ENCODE measurements at regions not wholly inside any gene's neighbourhood (a gene's known extent, or its start where the extent isn't known, plus 50 kb on each side); places are given as distances from the start of the nearest gene placed in this dataset.

DNA sequence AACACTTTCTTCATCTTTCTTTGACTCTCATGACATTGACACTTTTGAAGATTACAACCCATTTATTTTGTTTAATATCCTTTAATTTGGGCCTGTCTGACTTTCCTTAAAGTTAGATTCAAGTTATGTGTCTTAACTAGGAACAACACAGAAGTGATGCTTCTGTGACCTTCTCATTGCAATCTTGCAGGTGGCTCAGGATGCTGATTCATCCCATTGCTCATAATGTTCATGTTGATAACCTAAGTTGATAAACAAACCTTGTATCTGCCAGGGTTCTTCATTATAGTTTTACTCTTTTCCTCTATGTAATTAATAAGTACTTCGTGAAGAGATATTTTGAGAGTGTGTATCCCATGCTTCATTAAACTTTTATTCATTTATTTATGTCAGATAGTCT, 107.2 kb upstream of the SHB start:
- H3K9me3 ChIP-seq (ENCODE audit: control insufficient read depth, insufficient read depth, low read depth, low read length) = no peaks in the 10 kb centered on the region
- H3K9ac ChIP-seq (ENCODE audit: insufficient read depth, low read length) = no peak overlapping the region
- no peaks in the 10 kb centered on the region for H3K27me3 ChIP-seq (ENCODE audit: control insufficient read depth, insufficient read depth, low read length)
- H3K79me2 ChIP-seq (ENCODE audit: control insufficient read depth, insufficient read depth, low read length) = no peaks in the 10 kb centered on the region
- no peak overlapping the region for H3K27ac ChIP-seq (ENCODE audit: insufficient read depth, low read length)
- no peaks in the 10 kb centered on the region for H3K4me1 ChIP-seq (ENCODE audit: control insufficient read depth, extremely low read depth, insufficient read depth, low read length)
- H3K36me3 ChIP-seq (ENCODE audit: control insufficient read depth, insufficient read depth, low read length) = no peaks in the 10 kb centered on the region
- TF ChIP-seq CTCF (conservative IDR thresholded peaks at IDR 0.05 in 1 of 2, IDR thresholded peaks at IDR 0.05 in 1 of 2; ENCODE audit: low read depth in 1 of 2, low read length in 2 of 2) = no peak
- TF ChIP-seq EZH2 (IDR thresholded peaks at IDR 0.05; ENCODE audit: low read length, missing control alignments) = no peak
- no peak for DNase-seq (ENCODE audit: low read depth in 2 of 2)
- H3K4me3 ChIP-seq (replicated peaks in 1 of 4; ENCODE audit: control extremely low read depth in 1 of 4, insufficient read depth in 1 of 4, low read depth in 3 of 4, low read length in 4 of 4) = no peak overlapping the region
- H3K4me2 ChIP-seq (ENCODE audit: extremely low read depth, insufficient read depth, low read length) = no peak overlapping the region
- no peaks in the 10 kb centered on the region for H4K20me1 ChIP-seq (ENCODE audit: control insufficient read depth, extremely low read depth, insufficient read depth, low read length)
- no peak overlapping the region for H2AFZ ChIP-seq (ENCODE audit: low read length)

- Histone ChIP-seq H3K27ac (ENCODE audit: insufficient read depth, low read length) (no peak overlapping the region), H3K9ac (ENCODE audit: insufficient read depth, low read length) (no peak overlapping the region), H3K4me3 (replicated peaks in 1 of 4; ENCODE audit: control extremely low read depth in 1 of 4, insufficient read depth in 1 of 4, low read depth in 3 of 4, low read length in 4 of 4) (no peak overlapping the region), H3K4me1 (ENCODE audit: control insufficient read depth, extremely low read depth, insufficient read depth, low read length) (no peaks in the 10 kb centered on the region), H3K36me3 (ENCODE audit: control insufficient read depth, insufficient read depth, low read length) (no peaks in the 10 kb centered on the region), H3K9me3 (ENCODE audit: control insufficient read depth, insufficient read depth, low read depth, low read length) (no peaks in the 10 kb centered on the region), H3K27me3 (ENCODE audit: control insufficient read depth, insufficient read depth, low read length) (no peaks in the 10 kb centered on the region), H2AFZ (ENCODE audit: low read length) (no peak overlapping the region), H3K79me2 (ENCODE audit: control insufficient read depth, insufficient read depth, low read length) (no peaks in the 10 kb centered on the region), H4K20me1 (ENCODE audit: control insufficient read depth, extremely low read depth, insufficient read depth, low read length) (no peaks in the 10 kb centered on the region), H3K4me2 (ENCODE audit: extremely low read depth, insufficient read depth, low read length) (no peak overlapping the region)
- no peak for TF ChIP-seq EZH2 (IDR thresholded peaks at IDR 0.05; ENCODE audit: low read length, missing control alignments)
- no peak for TF ChIP-seq CTCF (conservative IDR thresholded peaks at IDR 0.05 in 1 of 2, IDR thresholded peaks at IDR 0.05 in 1 of 2; ENCODE audit: low read depth in 1 of 2, low read length in 2 of 2)
- DNase-seq (ENCODE audit: low read depth in 2 of 2) = no peak
Observed at GRCh38 chr9:38175423-38175822, 106.4 kb upstream of the SHB start.

GRCh38 chr9:38172586-38172985, 103.6 kb upstream of the SHB start:
- Histone ChIP-seq H3K36me3 (ENCODE audit: control insufficient read depth, insufficient read depth, low read length) (no peaks in the 10 kb centered on the region), H3K27ac (ENCODE audit: insufficient read depth, low read length) (no peak overlapping the region), H3K4me3 (replicated peaks in 1 of 4; ENCODE audit: control extremely low read depth in 1 of 4, insufficient read depth in 1 of 4, low read depth in 3 of 4, low read length in 4 of 4) (no peak overlapping the region), H3K27me3 (ENCODE audit: control insufficient read depth, insufficient read depth, low read length) (no peaks in the 10 kb centered on the region), H3K9me3 (ENCODE audit: control insufficient read depth, insufficient read depth, low read depth, low read length) (no peaks in the 10 kb centered on the region), H4K20me1 (ENCODE audit: control insufficient read depth, extremely low read depth, insufficient read depth, low read length) (no peaks in the 10 kb centered on the region), H3K4me2 (ENCODE audit: extremely low read depth, insufficient read depth, low read length) (no peak overlapping the region), H3K9ac (ENCODE audit: insufficient read depth, low read length) (no peak overlapping the region), H2AFZ (ENCODE audit: low read length) (no peak overlapping the region), H3K79me2 (ENCODE audit: control insufficient read depth, insufficient read depth, low read length) (no peaks in the 10 kb centered on the region), H3K4me1 (ENCODE audit: control insufficient read depth, extremely low read depth, insufficient read depth, low read length) (no peaks in the 10 kb centered on the region)
- TF ChIP-seq CTCF (conservative IDR thresholded peaks at IDR 0.05 in 1 of 2, IDR thresholded peaks at IDR 0.05 in 1 of 2; ENCODE audit: low read depth in 1 of 2, low read length in 2 of 2) = no peak
- no peak for TF ChIP-seq EZH2 (IDR thresholded peaks at IDR 0.05; ENCODE audit: low read length, missing control alignments)
- DNase-seq (ENCODE audit: low read depth in 2 of 2) = no peak
